ENCODE measurements at regions not wholly inside any gene's neighbourhood (a gene's known extent, or its start where the extent isn't known, plus 50 kb on each side); places are given as distances from the start of the nearest gene placed in this dataset.

DNA sequence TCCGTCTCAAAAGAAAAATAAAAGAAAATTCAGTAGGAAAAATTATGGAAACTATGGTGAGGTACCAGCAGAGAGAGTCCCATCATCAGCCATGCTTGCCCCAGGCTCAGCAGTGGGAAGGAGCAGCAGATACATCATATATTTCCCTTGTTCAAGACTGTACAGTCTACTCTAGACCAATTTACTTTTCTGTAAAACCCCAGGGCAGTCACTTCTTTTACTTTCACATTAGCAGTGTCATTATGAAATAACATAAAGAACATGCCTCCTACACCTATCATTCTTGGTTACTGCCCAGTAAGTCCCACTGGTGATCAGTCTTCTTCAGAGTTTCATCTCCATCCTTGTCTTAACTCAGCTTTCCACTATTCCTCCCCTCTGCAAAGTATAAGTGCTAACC lies 1145.0 kb downstream of the MAT2B start:
- H3K27ac Mint-ChIP-seq = peak overlapping the region in 2 of 7 donors; percentile 6 to 70
- peaks cover 0 to 6% of the 10 kb centered on the region in 2 donors for H3K9me3 ChIP-seq (replicated peaks in 1 of 2; ENCODE audit: control insufficient read depth in 1 of 2, insufficient read depth in 1 of 2, low read length in 2 of 2)
- TF ChIP-seq, protein P1, sequence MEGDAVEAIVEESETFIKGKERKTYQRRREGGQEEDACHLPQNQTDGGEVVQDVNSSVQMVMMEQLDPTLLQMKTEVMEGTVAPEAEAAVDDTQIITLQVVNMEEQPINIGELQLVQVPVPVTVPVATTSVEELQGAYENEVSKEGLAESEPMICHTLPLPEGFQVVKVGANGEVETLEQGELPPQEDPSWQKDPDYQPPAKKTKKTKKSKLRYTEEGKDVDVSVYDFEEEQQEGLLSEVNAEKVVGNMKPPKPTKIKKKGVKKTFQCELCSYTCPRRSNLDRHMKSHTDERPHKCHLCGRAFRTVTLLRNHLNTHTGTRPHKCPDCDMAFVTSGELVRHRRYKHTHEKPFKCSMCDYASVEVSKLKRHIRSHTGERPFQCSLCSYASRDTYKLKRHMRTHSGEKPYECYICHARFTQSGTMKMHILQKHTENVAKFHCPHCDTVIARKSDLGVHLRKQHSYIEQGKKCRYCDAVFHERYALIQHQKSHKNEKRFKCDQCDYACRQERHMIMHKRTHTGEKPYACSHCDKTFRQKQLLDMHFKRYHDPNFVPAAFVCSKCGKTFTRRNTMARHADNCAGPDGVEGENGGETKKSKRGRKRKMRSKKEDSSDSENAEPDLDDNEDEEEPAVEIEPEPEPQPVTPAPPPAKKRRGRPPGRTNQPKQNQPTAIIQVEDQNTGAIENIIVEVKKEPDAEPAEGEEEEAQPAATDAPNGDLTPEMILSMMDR (IDR thresholded peaks at IDR 0.05) = no peak
- peaks cover 30 to 35% of the 10 kb centered on the region in 2 donors for H3K4me1 ChIP-seq (ENCODE audit: control insufficient read depth in 1 of 2, insufficient read depth in 2 of 2, low read length in 2 of 2)
- no peak overlapping the region for H3K4me3 Mint-ChIP-seq
- H3K27ac ChIP-seq (ENCODE audit: low read depth in 1 of 2, low read length in 2 of 2) = peak overlapping the region in 1 of 2 donors; percentile 10
- no CpG with 5 or more reads among the region's 1 CpG for WGBS (ENCODE audit: insufficient coverage)
- peaks cover 0 to 3% of the 10 kb centered on the region in 2 donors for H3K36me3 Mint-ChIP-seq
- H3K9ac ChIP-seq (ENCODE audit: insufficient read depth, low read length, poor library complexity, severe bottlenecking) = no peak overlapping the region
- H3K4me3 ChIP-seq (replicated peaks in 1 of 3; ENCODE audit: low read depth in 2 of 3, low read length in 3 of 3) = no peak overlapping the region
- DNase-seq = no peak
- H3K9me3 Mint-ChIP-seq = peaks cover 1 to 11% (median 9%) of the 10 kb centered on the region in 7 donors
- no peaks in the 10 kb centered on the region for H3K79me2 ChIP-seq (ENCODE audit: insufficient read depth, low read length)
- no peak overlapping the region for H3K4me2 ChIP-seq (replicated peaks; ENCODE audit: extremely low read depth, low read length, poor library complexity, severe bottlenecking)
- H3K27me3 ChIP-seq (ENCODE audit: control insufficient read depth in 2 of 2, insufficient read depth in 2 of 2, low read length in 2 of 2) = no peaks in the 10 kb centered on the region
- H3K27me3 Mint-ChIP-seq (ENCODE audit: low read depth in 3 of 3) = peaks cover 0 to 2% (median 0%) of the 10 kb centered on the region in 3 donors
- no peaks in the 10 kb centered on the region for H4K20me1 ChIP-seq (ENCODE audit: insufficient read depth, low read length)
- peak overlapping the region; percentile 22 for H2AFZ ChIP-seq (ENCODE audit: insufficient read depth, low read depth, low read length, poor library complexity, severe bottlenecking)
- H3K36me3 ChIP-seq (replicated peaks in 1 of 2; ENCODE audit: control insufficient read depth in 1 of 2, insufficient read depth in 2 of 2, low read length in 2 of 2) = no peaks in the 10 kb centered on the region
- intact Hi-C loops (cut with micrococcal nuclease) = no loop called here
- H3K4me1 Mint-ChIP-seq = peaks cover 39% of the 10 kb centered on the region

DNA sequence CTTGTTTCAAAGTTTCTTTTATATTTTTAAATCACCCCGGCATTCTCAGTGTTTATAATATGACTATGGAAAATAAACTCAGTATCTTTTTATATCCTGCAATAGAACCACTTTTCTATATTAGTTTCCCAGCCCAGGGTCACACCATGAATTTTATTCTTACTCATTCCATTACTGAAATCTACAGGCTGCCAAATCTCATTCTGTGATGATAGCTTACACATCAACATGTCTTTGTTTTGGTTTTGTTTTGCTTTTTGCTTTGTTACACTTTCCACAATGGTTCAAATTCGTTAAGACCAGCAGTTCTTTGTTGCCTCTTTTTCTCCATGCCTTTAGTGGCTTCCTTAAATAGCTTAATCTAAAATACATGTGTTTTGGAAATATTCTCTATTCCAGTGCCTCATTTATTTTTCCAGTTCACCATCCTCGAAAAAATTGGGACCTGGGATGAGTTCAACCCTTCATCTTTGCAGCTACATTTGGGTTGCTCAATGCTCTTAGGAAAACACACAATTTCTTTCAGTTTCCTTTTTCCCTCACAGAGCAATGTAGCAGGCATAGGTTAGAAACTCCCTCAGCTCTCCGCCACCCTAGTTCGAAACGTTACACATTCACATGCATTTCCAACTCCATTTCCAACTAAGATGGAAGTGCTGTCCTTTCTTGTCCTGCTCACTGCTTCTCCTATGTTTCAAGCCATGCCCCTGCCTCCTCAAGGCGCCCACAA lies 1146.3 kb downstream of the MAT2B start:
- H3K36me3 Mint-ChIP-seq = peaks cover 0 to 3% of the 10 kb centered on the region in 2 donors
- peaks cover 0 to 11% (median 6%) of the 10 kb centered on the region in 7 donors for H3K9me3 Mint-ChIP-seq
- peak overlapping the region; percentile 79 to 97 (median 92) for H3K27ac Mint-ChIP-seq
- peaks cover 40% of the 10 kb centered on the region for H3K4me1 Mint-ChIP-seq
- 36% methylated on average over 5 of the region's 7 CpGs for WGBS (ENCODE audit: insufficient coverage)
- Histone ChIP-seq H2AFZ (ENCODE audit: insufficient read depth, low read depth, low read length, poor library complexity, severe bottlenecking) (no peak overlapping the region), H3K9me3 (replicated peaks in 1 of 2; ENCODE audit: control insufficient read depth in 1 of 2, insufficient read depth in 1 of 2, low read length in 2 of 2) (peaks cover 0 to 6% of the 10 kb centered on the region in 2 donors), H3K4me2 (replicated peaks; ENCODE audit: extremely low read depth, low read length, poor library complexity, severe bottlenecking) (peak overlapping the region; percentile 65), H3K4me1 (ENCODE audit: control insufficient read depth in 1 of 2, insufficient read depth in 2 of 2, low read length in 2 of 2) (peaks cover 30 to 35% of the 10 kb centered on the region in 2 donors), H3K79me2 (ENCODE audit: insufficient read depth, low read length) (no peaks in the 10 kb centered on the region), H3K4me3 (replicated peaks in 1 of 3; ENCODE audit: low read depth in 2 of 3, low read length in 3 of 3) (peak overlapping the region; percentile 25 to 66 (median 56)), H3K27me3 (ENCODE audit: control insufficient read depth in 2 of 2, insufficient read depth in 2 of 2, low read length in 2 of 2) (no peaks in the 10 kb centered on the region), H3K27ac (ENCODE audit: low read depth in 1 of 2, low read length in 2 of 2) (peak overlapping the region; percentile 70 to 77), H3K36me3 (replicated peaks in 1 of 2; ENCODE audit: control insufficient read depth in 1 of 2, insufficient read depth in 2 of 2, low read length in 2 of 2) (no peaks in the 10 kb centered on the region), H3K9ac (ENCODE audit: insufficient read depth, low read length, poor library complexity, severe bottlenecking) (no peak overlapping the region), H4K20me1 (ENCODE audit: insufficient read depth, low read length) (no peaks in the 10 kb centered on the region)
- H3K27me3 Mint-ChIP-seq (ENCODE audit: low read depth in 3 of 3) = peaks cover 0 to 2% (median 0%) of the 10 kb centered on the region in 3 donors
- H3K4me3 Mint-ChIP-seq = peak overlapping the region; percentile 68 to 90
- TF ChIP-seq, protein P1 (IDR thresholded peaks at IDR 0.05) = no peak
- DNase-seq = peak; percentile 6 to 15 (median 8)
- intact Hi-C loops (cut with micrococcal nuclease) = no loop called here

Data from CD14-positive monocyte (primary cell).